H1 (cell line): ENCODE measurements at regions not wholly inside any gene's neighbourhood (a gene's known extent, or its start where the extent isn't known, plus 50 kb on each side); places are given as distances from the start of the nearest gene placed in this dataset.

Experiments used
- CTCF ChIA-PET: fragments of 300-600 bp; sonication (Branson Sonifier 250); formaldehyde crosslinking; loops from one replicate; lab custom pipeline; 2021; ENCODE audit not compliant: partially characterized antibody; lab: Charles Lee
- POLR2A ChIA-PET: fragments of 300-600 bp; sonication (Branson Sonifier 250); formaldehyde crosslinking; loops from one replicate; lab custom pipeline; 2021; ENCODE audit warnings: inconsistent platforms; ENCODE audit not compliant: partially characterized antibody; lab: Charles Lee
- DNase-seq, 2 experiments: peaks; one replicate each; pipeline versions ENCODE4 v3.0.0 to v3.0.0-alpha.2; 2010 to 2022; ENCODE audit warnings: low spot score in 2 of 2, low read depth in 1 of 2, mixed read lengths in 1 of 2
- FAIRE-seq: peaks from 2 replicates; lab custom pipeline; 2011; peaks lifted over from hg19 to GRCh38; lab: Jason Lieb, UNC
- H2AFZ ChIP-seq: 2 replicates; pipeline ENCODE4 v1.8.1; 2012; ENCODE audit warnings: low read length, inconsistent platforms
- H2AK5ac ChIP-seq: 2 replicates; pipeline ENCODE4 v1.6.1; 2013; ENCODE audit warnings: low read depth, low read length
- H2BK120ac ChIP-seq: replicated peaks from 2 replicates; pipeline ENCODE3; 2013; ENCODE audit warnings: low read depth, low read length, inconsistent platforms
- H2BK12ac ChIP-seq: 2 replicates; pipeline ENCODE4 v1.6.1; 2013; ENCODE audit warnings: low read depth, low read length
- H2BK15ac ChIP-seq: 2 replicates; pipeline ENCODE4 v1.6.1; 2013; ENCODE audit warnings: low read length
- H2BK20ac ChIP-seq: 2 replicates; pipeline ENCODE4 v1.6.1; 2013; ENCODE audit warnings: low read length
- H2BK5ac ChIP-seq: 2 replicates; pipeline ENCODE4 v1.6.1; 2013; ENCODE audit warnings: low read depth, low read length
- H3K14ac ChIP-seq: 2 replicates; pipeline ENCODE4 v1.6.1; 2013; ENCODE audit warnings: inconsistent platforms; ENCODE audit not compliant: insufficient read length
- H3K18ac ChIP-seq: 2 replicates; pipeline ENCODE4 v1.6.1; 2013; ENCODE audit warnings: low read length; ENCODE audit errors: extremely low read depth
- H3K23ac ChIP-seq: 2 replicates; pipeline ENCODE4 v1.6.1; 2013; ENCODE audit warnings: inconsistent platforms; ENCODE audit not compliant: insufficient read length
- H3K23me2 ChIP-seq: 2 replicates; pipeline ENCODE4 v1.6.1; 2013; ENCODE audit warnings: low read depth, low read length
- H3K27ac ChIP-seq: 2 replicates; pipeline ENCODE4 v1.6.1; 2011; ENCODE audit warnings: low read depth, low read length, inconsistent platforms
- H3K27me3 ChIP-seq, 4 experiments: replicated peaks in 1 of 4; 1 replicate in 1 of 4; 2 replicates in 3 of 4; pipeline versions ENCODE4 v1.6.1 to v1.8.1; 2011 to 2013; ENCODE audit warnings: low read length in 3 of 4, mild to moderate bottlenecking in 3 of 4, inconsistent platforms in 2 of 4, mixed read lengths in 2 of 4, moderate library complexity in 1 of 4; ENCODE audit not compliant: control insufficient read depth in 3 of 4, insufficient read depth in 3 of 4; ENCODE audit errors: extremely low read depth in 1 of 4
- H3K36me3 ChIP-seq, 4 experiments: 2 replicates each; pipeline versions ENCODE4 v1.6.1 to v1.8.1; 2011 to 2013; ENCODE audit warnings: mild to moderate bottlenecking in 4 of 4, low read length in 3 of 4, moderate library complexity in 2 of 4, control low read depth in 1 of 4, inconsistent platforms in 1 of 4; ENCODE audit not compliant: insufficient read depth in 4 of 4, control insufficient read depth in 2 of 4
- H3K4ac ChIP-seq: replicated peaks from 2 replicates; pipeline ENCODE3; 2013; ENCODE audit warnings: low read length, low read depth, mixed read lengths, inconsistent platforms; ENCODE audit not compliant: insufficient read length
- H3K4me1 ChIP-seq, 4 experiments: replicated peaks in 1 of 4; 1 replicate in 1 of 4; 2 replicates in 3 of 4; pipeline versions ENCODE4 v1.6.1 to v1.8.1; 2011 to 2013; ENCODE audit warnings: low read length in 3 of 4, inconsistent platforms in 2 of 4, mixed read lengths in 1 of 4; ENCODE audit not compliant: insufficient read depth in 4 of 4, control insufficient read depth in 3 of 4
- H3K4me2 ChIP-seq, 2 experiments: 2 replicates each; pipeline versions ENCODE4 v1.6.1 to v1.8.1; 2011 to 2013; ENCODE audit warnings: low read depth in 2 of 2, low read length in 2 of 2, control low read depth in 1 of 2, inconsistent platforms in 1 of 2, mild to moderate bottlenecking in 1 of 2; ENCODE audit not compliant: insufficient read depth in 1 of 2
- H3K4me3 ChIP-seq, 4 experiments: fragments of 200-600, 300-600 bp in 1 of 4; sonication (generic), shearing (Covaris generic), sonication (Bioruptor Twin) in 1 of 4; 2 replicates each; pipeline versions ENCODE4 v1.5.1 to v1.8.1; 2011 to 2016; ENCODE audit warnings: low read length in 4 of 4, low read depth in 3 of 4, control low read depth in 2 of 4, inconsistent platforms in 2 of 4, mild to moderate bottlenecking in 2 of 4, mixed read lengths in 1 of 4, moderate library complexity in 1 of 4; ENCODE audit not compliant: insufficient read depth in 2 of 4; ENCODE audit errors: extremely low read depth in 1 of 4
- H3K56ac ChIP-seq: replicated peaks from 2 replicates; pipeline ENCODE3; 2013; ENCODE audit warnings: low read depth, mild to moderate bottlenecking, mixed read lengths, low read length, inconsistent platforms; ENCODE audit not compliant: insufficient read length
- H3K79me1 ChIP-seq: 2 replicates; pipeline ENCODE4 v1.6.1; 2013; ENCODE audit warnings: low read depth, low read length, control low read depth
- H3K79me2 ChIP-seq, 2 experiments: 2 replicates each; pipeline versions ENCODE4 v1.6.1 to v1.8.1; 2012 to 2013; ENCODE audit warnings: low read length in 2 of 2, mild to moderate bottlenecking in 2 of 2, inconsistent platforms in 1 of 2; ENCODE audit not compliant: insufficient read depth in 2 of 2, control insufficient read depth in 1 of 2
- H3K9ac ChIP-seq, 4 experiments: replicated peaks in 1 of 4; 1 replicate in 1 of 4; 2 replicates in 3 of 4; pipeline versions ENCODE4 v1.6.1 to v1.8.1; 2011 to 2013; ENCODE audit warnings: low read depth in 3 of 4, low read length in 3 of 4, control low read depth in 2 of 4, mild to moderate bottlenecking in 2 of 4, moderate library complexity in 2 of 4, inconsistent platforms in 1 of 4; ENCODE audit errors: extremely low read depth in 1 of 4
- H3K9me3 ChIP-seq, 2 experiments: 2 replicates each; pipeline versions ENCODE4 v1.6.1 to v1.8.1; 2012 to 2013; ENCODE audit warnings: mild to moderate bottlenecking in 2 of 2, moderate library complexity in 2 of 2, control low read depth in 1 of 2, inconsistent platforms in 1 of 2, low read depth in 1 of 2, low read length in 1 of 2, mixed read lengths in 1 of 2; ENCODE audit not compliant: insufficient read depth in 2 of 2
- H4K20me1 ChIP-seq, 2 experiments: replicated peaks in 1 of 2; 2 replicates each; pipeline versions ENCODE3 to v1.8.1; 2011 to 2013; ENCODE audit warnings: inconsistent platforms in 2 of 2, low read length in 2 of 2, mild to moderate bottlenecking in 1 of 2; ENCODE audit not compliant: insufficient read depth in 2 of 2, control insufficient read depth in 1 of 2
- H4K5ac ChIP-seq: 2 replicates; pipeline ENCODE4 v1.6.1; 2013; ENCODE audit warnings: low read length, low read depth, mixed read lengths, inconsistent platforms; ENCODE audit not compliant: insufficient read length
- H4K8ac ChIP-seq: 2 replicates; pipeline ENCODE4 v1.8.0; 2013; ENCODE audit warnings: mild to moderate bottlenecking, moderate library complexity, low read length, inconsistent platforms; ENCODE audit not compliant: insufficient read depth; ENCODE audit errors: extremely low read depth
- H4K91ac ChIP-seq: replicated peaks from 2 replicates; pipeline ENCODE3; 2013; ENCODE audit warnings: low read length, mixed read lengths, inconsistent platforms; ENCODE audit not compliant: insufficient read length
- CHD2 ChIP-seq: IDR thresholded peaks from 2 replicates; pipeline ENCODE4 v1.6.1; 2012; ENCODE audit warnings: low read length, improper control_type of control experiment
- EZH2 ChIP-seq: fragments of 200-600 bp; sonication (generic); IDR thresholded peaks from 2 replicates; pipeline ENCODE4 v1.7.1; 2012; ENCODE audit warnings: low read depth, mild to moderate bottlenecking, moderate library complexity, low read length, inconsistent platforms; ENCODE audit not compliant: severe bottlenecking
- RXRA ChIP-seq: IDR thresholded peaks from 2 replicates; pipeline ENCODE4 v1.6.1; 2011; ENCODE audit warnings: low read depth, mild to moderate bottlenecking, low read length, moderate library complexity; ENCODE audit not compliant: insufficient read depth
- SIN3A ChIP-seq, 2 experiments: IDR thresholded peaks in 1 of 2; conservative IDR thresholded peaks in 1 of 2; 2 replicates each; pipeline ENCODE4 v1.6.1; 2011 to 2012; ENCODE audit warnings: low read length in 2 of 2, improper control_type of control experiment in 1 of 2, low read depth in 1 of 2, mild to moderate bottlenecking in 1 of 2
- SP4 ChIP-seq: IDR thresholded peaks from 2 replicates; pipeline ENCODE4 v1.6.1; 2012; ENCODE audit warnings: low read length, inconsistent platforms
- WGBS, 2 experiments: shearing (Covaris generic) in 1 of 2; methylation state at CpG; one replicate each; pipeline versions ENCODE4 v1.1.6 to v1.1.7; 2013 to 2015; ENCODE audit warnings: low lambda C conversion rate in 2 of 2, mixed read lengths in 2 of 2, inconsistent platforms in 1 of 2, low coverage in 1 of 2, missing lambda C conversion rate in 1 of 2; ENCODE audit not compliant: insufficient replicate concordance in 2 of 2, insufficient coverage in 1 of 2, insufficient read length in 1 of 2; ENCODE audit errors: extremely low coverage in 1 of 2, missing lambda C conversion rate in 1 of 2; 5-methylcytosine and 5-hydroxymethylcytosine counted together

DNA sequence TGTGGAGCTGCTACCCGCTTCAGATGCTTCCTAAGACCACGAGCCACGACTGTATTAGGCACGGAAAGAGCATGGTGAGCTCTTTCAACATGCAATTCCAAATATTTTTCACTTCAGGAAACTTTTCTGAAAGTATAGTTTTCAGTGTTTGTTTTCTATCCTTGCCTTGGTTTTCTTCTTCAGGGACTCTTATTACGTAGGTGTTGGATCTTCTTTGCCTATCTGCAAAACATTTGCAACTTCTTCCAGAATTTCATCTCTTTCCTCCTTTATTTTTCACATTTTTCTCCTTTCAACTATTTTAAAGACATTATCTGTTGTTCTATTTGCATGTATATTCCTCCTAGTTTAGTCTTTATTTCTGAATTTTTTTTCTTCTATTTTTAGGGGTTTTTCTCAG lies 148.9 kb upstream of the LSM14A start:
- no peak overlapping the region for H3K4ac ChIP-seq
- peaks cover 12 to 15% of the 10 kb centered on the region in 2 experiments; a peak in 3 of 4 replicates for H3K9me3 ChIP-seq
- no peak for DNase-seq
- no peak overlapping the region for H3K14ac ChIP-seq
- H3K23me2 ChIP-seq = no peaks in the 10 kb centered on the region
- no peaks in the 10 kb centered on the region; the same call in 1 of the 2 replicates for H3K79me1 ChIP-seq
- no peak overlapping the region for H2BK20ac ChIP-seq
- H3K4me1 ChIP-seq = no peaks in the 10 kb centered on the region
- no peak overlapping the region for H3K4me2 ChIP-seq
- H2BK120ac ChIP-seq = no peak overlapping the region
- no peak overlapping the region for H4K91ac ChIP-seq
- no peak overlapping the region for H3K4me3 ChIP-seq
- no peak overlapping the region for H2AFZ ChIP-seq
- FAIRE-seq = no peak
- ChIA-PET POLR2A (no interaction called here), CTCF (interaction anchor here (1.1 kb wide), 1 partner anchor 73 kb away, joined by 3 read pairs; no protein-coding TSS in a partner anchor)
- H3K36me3 ChIP-seq = no peaks in the 10 kb centered on the region
- no peaks in the 10 kb centered on the region for H4K20me1 ChIP-seq
- WGBS, 2 experiments = 91% methylated on average over 5 of the region's 5 CpGs; no CpG with 5 or more reads in 1 of the 2 experiments
- no peak overlapping the region for H2BK15ac ChIP-seq
- H3K23ac ChIP-seq = no peak overlapping the region
- no peak overlapping the region for H3K9ac ChIP-seq
- H3K27me3 ChIP-seq = no peaks in the 10 kb centered on the region
- no peak overlapping the region for H2BK5ac ChIP-seq
- no peaks in the 10 kb centered on the region for H3K79me2 ChIP-seq
- H3K27ac ChIP-seq = no peak overlapping the region
- no peak overlapping the region for H2AK5ac ChIP-seq
- no peak overlapping the region for H3K56ac ChIP-seq
- H2BK12ac ChIP-seq = no peak overlapping the region
- no peak overlapping the region for H4K5ac ChIP-seq
- no peak overlapping the region for H3K18ac ChIP-seq
- H4K8ac ChIP-seq = no peak overlapping the region
- TF ChIP-seq CHD2 (no peak), SIN3A (conservative IDR thresholded peaks at IDR 0.05 in 1 of 2, IDR thresholded peaks at IDR 0.05 in 1 of 2; ENCODE audit: low read depth in 1 of 2, low read length in 2 of 2) (no peak), RXRA (no peak), SP4 (no peak), EZH2 (no peak)
